Right ventricle myocardium inferior (tissue), 1 donor: ENCODE measurements at regions not wholly inside any gene's neighbourhood (a gene's known extent, or its start where the extent isn't known, plus 50 kb on each side); places are given as distances from the start of the nearest gene placed in this dataset.
"Not testable (repeated sequence)": the region's sequence is repeated elsewhere in the genome, so short reads cannot be mapped to it uniquely, and the experiment has no call there.

Experiments used
- ATAC-seq: fragments of 200-7000 bp; cut with Tn5 transposase; one replicate; pipeline ENCODE4 v1.9.1; 2020; ENCODE audit warnings: mild to moderate bottlenecking, moderate library complexity
- DNase-seq: peaks from one replicate; pipeline ENCODE4 v3.0.0; 2021; ENCODE audit errors: missing footprints
- intact Hi-C: fragments of 100-400 bp; cut with DNase I; formaldehyde crosslinking; loops from one replicate; pipeline ENCODE4 v1.11.0; 2022
- donor health status: DM: no; HTN: yes; CAD: no; lungs with severe emphysema.

- intact Hi-C loops = loop anchor here (10.0 kb wide), 1 partner anchor 156 kb away; no protein-coding TSS in a partner anchor
- ATAC-seq (no peak), DNase-seq (no peak)
Measured at GRCh38 chr2:121818546-121818945, 63.1 kb downstream of the TSN start.

- no peak for DNase-seq
- no peak for ATAC-seq
- intact Hi-C loops = loop anchor here (10.0 kb wide), 1 partner anchor 155 kb away; no protein-coding TSS in a partner anchor
Measured at GRCh38 chr2:121819846-121820245, 64.4 kb downstream of the TSN start.

GRCh38 chr2:121821476-121822158 is 66.2 kb downstream of the TSN start:
- ATAC-seq (no peak), DNase-seq (no peak)
- intact Hi-C loops = no loop called here

GRCh38 chr2:121824264-121824663 is 68.8 kb downstream of the TSN start:
- intact Hi-C loops = no loop called here

GRCh38 chr2:121825003-121825950 is 69.8 kb downstream of the TSN start:
- ATAC-seq = no peak
- intact Hi-C loops = no loop called here
- DNase-seq = no peak

More at GRCh38 chr2:121824264-121824663, 68.8 kb downstream of the TSN start:
- no peak for ATAC-seq
- DNase-seq = no peak

GRCh38 chr2:121826036-121826435 is 70.6 kb downstream of the TSN start:
- peak; percentile 85 for ATAC-seq
- intact Hi-C loops = no loop called here

GRCh38 chr2:121828281-121828731 is 72.9 kb downstream of the TSN start:
- DNase-seq (no peak), ATAC-seq (no peak)
- intact Hi-C loops = no loop called here

More at GRCh38 chr2:121826036-121826435, 70.6 kb downstream of the TSN start:
- no peak for DNase-seq

GRCh38 chr2:121830809-121831208 is 75.4 kb downstream of the TSN start:
- intact Hi-C loops = no loop called here
- no peak for ATAC-seq
- DNase-seq = no peak

GRCh38 chr2:121831841-121832240 is 76.4 kb downstream of the TSN start:
- ATAC-seq = peak; percentile 94
- DNase-seq = peak; percentile 85
- intact Hi-C loops = no loop called here

- ATAC-seq (peak; percentile 69), DNase-seq (no peak)
- intact Hi-C loops = no loop called here
Measured at GRCh38 chr2:121832412-121833357, 77.2 kb downstream of the TSN start.

- DNase-seq (no peak), ATAC-seq (peak; percentile 45)
- intact Hi-C loops = no loop called here
Measured at GRCh38 chr2:121833358-121833723, 77.9 kb downstream of the TSN start.

- no peak for ATAC-seq
- intact Hi-C loops = no loop called here
- DNase-seq = no peak
Measured at GRCh38 chr2:121836611-121837010, 81.2 kb downstream of the TSN start.

GRCh38 chr2:121837591-121837990 is 82.1 kb downstream of the TSN start:
- peak; percentile 36 for ATAC-seq
- DNase-seq = no peak
- intact Hi-C loops = no loop called here

GRCh38 chr2:121838551-121838950 is 83.1 kb downstream of the TSN start:
- intact Hi-C loops = no loop called here
- ATAC-seq (no peak), DNase-seq (no peak)

- intact Hi-C loops = no loop called here
- no peak for DNase-seq
- ATAC-seq = no peak
Measured at GRCh38 chr2:121839584-121839983, 84.1 kb downstream of the TSN start.

GRCh38 chr2:121849236-121849635 is 93.8 kb downstream of the TSN start:
- DNase-seq (no peak), ATAC-seq (no peak)
- intact Hi-C loops = no loop called here

- DNase-seq, ATAC-seq, intact Hi-C loops: not testable (repeated sequence)
Measured at GRCh38 chr2:121853149-121853548, 97.7 kb downstream of the TSN start.

- DNase-seq (no peak), ATAC-seq (peak; percentile 48)
- intact Hi-C loops = no loop called here
Measured at GRCh38 chr2:121855510-121855909, 100.1 kb downstream of the TSN start.

- ATAC-seq (peak; percentile 52), DNase-seq (no peak)
- intact Hi-C loops = no loop called here
Measured at GRCh38 chr2:121856360-121856759, 100.9 kb downstream of the TSN start.
